Activated T-cell treated with anti-CD3 and anti-CD28 coated beads, Interleukin-2, amount 50 U/mL, for 24 hours (primary cell): ENCODE measurements at regions not wholly inside any gene's neighbourhood (a gene's known extent, or its start where the extent isn't known, plus 50 kb on each side); places are given as distances from the start of the nearest gene placed in this dataset.
"Not testable (repeated sequence)": the region's sequence is repeated elsewhere in the genome, so short reads cannot be mapped to it uniquely, and the experiment has no call there.

ENCODE experiments used
- DNase-seq: peaks from one replicate; pipeline ENCODE4 v3.0.0-alpha.2; 2020
- H3K27ac Mint-ChIP-seq: 2 replicates; pipeline ENCODE4 v1.8.0; 2020; ENCODE audit warnings: mild to moderate bottlenecking, mixed read lengths
- H3K27me3 Mint-ChIP-seq: 2 replicates; pipeline ENCODE4 v1.8.0; 2020; ENCODE audit warnings: mixed read lengths
- H3K36me3 Mint-ChIP-seq: 2 replicates; pipeline ENCODE4 v1.8.0; 2020; ENCODE audit warnings: low read depth, mixed read lengths
- H3K4me1 Mint-ChIP-seq: 2 replicates; pipeline ENCODE4 v1.8.0; 2020; ENCODE audit warnings: low read depth, mixed read lengths
- H3K4me3 Mint-ChIP-seq: 2 replicates; pipeline ENCODE4 v1.8.0; 2020; ENCODE audit warnings: mild to moderate bottlenecking, moderate library complexity, mixed read lengths
- H3K9me3 Mint-ChIP-seq: 2 replicates; pipeline ENCODE4 v1.8.0; 2020; ENCODE audit warnings: mixed read lengths

- no peaks in the 10 kb centered on the region for H3K36me3 Mint-ChIP-seq
- H3K27ac Mint-ChIP-seq, result no peak overlapping the region
- no peaks in the 10 kb centered on the region for H3K4me1 Mint-ChIP-seq
- no peak for DNase-seq
- H3K27me3 Mint-ChIP-seq, result peaks cover 10% of the 10 kb centered on the region
- H3K4me3 Mint-ChIP-seq, result no peak overlapping the region
- peaks cover 2% of the 10 kb centered on the region for H3K9me3 Mint-ChIP-seq
Measured at GRCh38 chrX:26889574-26889973, 573.6 kb downstream of the PPP4R3C start.

- no peaks in the 10 kb centered on the region for H3K36me3 Mint-ChIP-seq
- no peaks in the 10 kb centered on the region for H3K4me1 Mint-ChIP-seq
- H3K27ac Mint-ChIP-seq, result no peak overlapping the region
- DNase-seq, result no peak
- no peak overlapping the region for H3K4me3 Mint-ChIP-seq
- H3K9me3 Mint-ChIP-seq, result no peaks in the 10 kb centered on the region
- H3K27me3 Mint-ChIP-seq, result peaks cover 2% of the 10 kb centered on the region
Measured at GRCh38 chrX:26873736-26874135, 589.4 kb downstream of the PPP4R3C start.

- Mint-ChIP-seq H3K9me3 (no peaks in the 10 kb centered on the region), H3K4me1 (no peaks in the 10 kb centered on the region), H3K36me3 (no peaks in the 10 kb centered on the region), H3K27ac (no peak overlapping the region), H3K4me3 (no peak overlapping the region), H3K27me3 (peaks cover 2% of the 10 kb centered on the region)
- DNase-seq, result no peak
Measured at GRCh38 chrX:26871967-26872366, 591.2 kb downstream of the PPP4R3C start.

GRCh38 chrX:26851981-26852380 lies 611.2 kb downstream of the PPP4R3C start:
- no peak for DNase-seq
- no peaks in the 10 kb centered on the region for H3K36me3 Mint-ChIP-seq
- no peaks in the 10 kb centered on the region for H3K27me3 Mint-ChIP-seq
- no peak overlapping the region for H3K27ac Mint-ChIP-seq
- peaks cover 2% of the 10 kb centered on the region for H3K9me3 Mint-ChIP-seq
- no peak overlapping the region for H3K4me3 Mint-ChIP-seq
- no peaks in the 10 kb centered on the region for H3K4me1 Mint-ChIP-seq

DNA sequence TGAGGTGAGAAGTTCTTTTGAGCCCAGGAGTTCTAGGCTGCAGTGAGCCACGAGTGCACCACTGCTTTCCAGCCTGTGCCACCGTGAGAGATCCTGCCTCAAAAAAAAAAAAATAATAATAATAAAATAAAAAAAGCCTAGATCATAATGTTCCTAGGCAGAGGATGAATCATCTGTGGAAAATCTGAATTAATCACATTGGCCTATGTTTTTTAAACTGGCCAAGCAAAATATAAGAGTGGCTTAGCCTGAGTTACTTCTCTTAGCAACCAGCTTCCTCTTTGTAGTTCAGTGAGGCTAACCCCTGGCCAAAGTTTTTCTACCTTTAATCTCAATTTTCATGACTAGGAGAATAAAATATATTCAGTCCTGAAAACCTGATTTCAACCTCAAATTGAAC lies 614.6 kb downstream of the PPP4R3C start:
- H3K4me3 Mint-ChIP-seq, result no peak overlapping the region
- no peak for DNase-seq
- peaks cover 2% of the 10 kb centered on the region for H3K9me3 Mint-ChIP-seq
- no peak overlapping the region for H3K27ac Mint-ChIP-seq
- peaks cover 5% of the 10 kb centered on the region for H3K27me3 Mint-ChIP-seq
- no peaks in the 10 kb centered on the region for H3K36me3 Mint-ChIP-seq
- no peaks in the 10 kb centered on the region for H3K4me1 Mint-ChIP-seq

DNA sequence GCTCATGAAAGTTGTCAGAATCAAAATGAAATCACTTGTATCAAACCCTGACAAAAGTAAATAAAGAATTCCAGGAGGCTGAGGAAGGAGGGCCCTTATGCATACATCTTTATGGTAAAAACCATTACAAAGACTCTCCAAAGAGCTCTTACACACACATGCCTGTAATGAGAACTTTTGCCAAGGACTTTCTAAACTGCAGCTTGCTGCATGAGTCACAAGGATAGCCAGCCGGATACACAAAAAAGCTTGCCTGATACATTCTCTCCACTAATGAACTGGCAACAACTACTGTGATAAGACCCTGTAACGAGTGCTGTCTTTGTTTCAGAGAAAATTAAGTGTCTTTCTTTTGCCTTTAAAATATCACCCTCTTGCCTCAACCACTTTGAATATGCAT lies 618.1 kb downstream of the PPP4R3C start:
- Mint-ChIP-seq H3K27me3 (peaks cover 11% of the 10 kb centered on the region), H3K4me1 (no peaks in the 10 kb centered on the region), H3K4me3 (no peak overlapping the region), H3K36me3 (no peaks in the 10 kb centered on the region), H3K27ac (no peak overlapping the region), H3K9me3 (peaks cover 2% of the 10 kb centered on the region)
- no peak for DNase-seq

DNA sequence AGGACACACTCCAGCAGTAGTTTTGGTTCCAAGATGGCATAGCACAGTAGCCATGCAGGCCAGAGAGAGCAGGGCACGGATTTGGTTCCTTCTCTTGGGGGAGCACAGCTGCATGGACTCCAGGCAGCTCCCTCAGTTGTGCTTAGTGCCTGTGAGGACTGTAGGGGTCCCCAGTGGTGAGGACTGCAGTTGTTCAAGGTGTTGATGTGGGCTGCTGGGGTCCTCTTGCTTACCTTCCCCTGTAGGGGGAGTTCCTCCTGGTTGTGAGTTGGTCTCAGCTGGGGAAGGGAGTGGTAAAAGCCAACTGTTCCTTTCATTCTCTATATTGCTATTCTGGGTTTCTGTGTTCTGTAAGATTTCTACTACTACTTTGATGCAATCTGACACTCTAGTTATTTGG lies 606.5 kb downstream of the MAGEB5 start:
- Mint-ChIP-seq H3K27me3 (peaks cover 4% of the 10 kb centered on the region), H3K9me3 (no peaks in the 10 kb centered on the region), H3K36me3 (no peaks in the 10 kb centered on the region), H3K27ac (no peak overlapping the region), H3K4me1 (no peaks in the 10 kb centered on the region), H3K4me3 (no peak overlapping the region)
- no peak for DNase-seq

- no peak overlapping the region for H3K4me3 Mint-ChIP-seq
- H3K27me3 Mint-ChIP-seq, result peaks cover 2% of the 10 kb centered on the region
- DNase-seq, result no peak
- H3K36me3 Mint-ChIP-seq, result no peaks in the 10 kb centered on the region
- H3K4me1 Mint-ChIP-seq, result no peaks in the 10 kb centered on the region
- H3K9me3 Mint-ChIP-seq, result no peaks in the 10 kb centered on the region
- no peak overlapping the region for H3K27ac Mint-ChIP-seq
Measured at GRCh38 chrX:26789751-26790150, 573.8 kb downstream of the MAGEB5 start.

- H3K4me1 Mint-ChIP-seq, result no peaks in the 10 kb centered on the region
- H3K36me3 Mint-ChIP-seq, result no peaks in the 10 kb centered on the region
- H3K9me3 Mint-ChIP-seq, result no peaks in the 10 kb centered on the region
- no peak overlapping the region for H3K4me3 Mint-ChIP-seq
- no peak overlapping the region for H3K27ac Mint-ChIP-seq
- no peak for DNase-seq
- peaks cover 6% of the 10 kb centered on the region for H3K27me3 Mint-ChIP-seq
Measured at GRCh38 chrX:26788402-26788998, 572.5 kb downstream of the MAGEB5 start.

- no peaks in the 10 kb centered on the region for H3K4me1 Mint-ChIP-seq
- no peaks in the 10 kb centered on the region for H3K9me3 Mint-ChIP-seq
- no peaks in the 10 kb centered on the region for H3K36me3 Mint-ChIP-seq
- no peak overlapping the region for H3K27ac Mint-ChIP-seq
- H3K27me3 Mint-ChIP-seq, result peaks cover 12% of the 10 kb centered on the region
- no peak overlapping the region for H3K4me3 Mint-ChIP-seq
- DNase-seq, result no peak
Measured at GRCh38 chrX:26783512-26784225, 567.7 kb downstream of the MAGEB5 start.

DNA sequence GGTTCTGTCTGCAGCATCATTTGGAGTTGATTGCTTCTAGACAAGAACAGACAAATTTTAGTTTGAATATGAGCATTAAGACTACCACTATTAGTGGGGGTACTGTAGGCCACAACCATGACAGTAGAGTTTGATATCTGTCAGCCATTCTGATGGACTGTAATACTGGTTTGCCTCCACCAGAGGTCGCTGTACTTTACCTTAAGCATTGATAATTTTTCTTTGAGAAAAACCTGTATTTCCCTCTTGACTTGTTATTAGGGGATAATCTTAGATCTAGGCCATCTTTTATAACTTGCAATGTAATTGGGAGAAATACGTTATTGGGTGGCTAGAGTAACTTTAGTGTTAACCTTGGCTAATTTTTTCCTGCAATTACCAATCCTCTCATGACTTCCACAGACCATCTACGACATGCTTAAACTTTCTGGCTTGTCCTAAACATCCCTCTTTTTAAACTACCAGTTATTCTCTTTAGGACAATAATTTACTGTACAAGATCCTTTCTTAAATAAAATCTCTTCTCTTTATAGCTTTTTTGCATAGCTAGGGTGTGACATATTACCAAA lies 562.4 kb downstream of the MAGEB5 start:
- Mint-ChIP-seq H3K27me3 (peaks cover 5% of the 10 kb centered on the region), H3K9me3 (peaks cover 8% of the 10 kb centered on the region), H3K36me3 (no peaks in the 10 kb centered on the region), H3K4me3 (no peak overlapping the region), H3K27ac (no peak overlapping the region), H3K4me1 (no peaks in the 10 kb centered on the region)
- DNase-seq, result no peak

DNA sequence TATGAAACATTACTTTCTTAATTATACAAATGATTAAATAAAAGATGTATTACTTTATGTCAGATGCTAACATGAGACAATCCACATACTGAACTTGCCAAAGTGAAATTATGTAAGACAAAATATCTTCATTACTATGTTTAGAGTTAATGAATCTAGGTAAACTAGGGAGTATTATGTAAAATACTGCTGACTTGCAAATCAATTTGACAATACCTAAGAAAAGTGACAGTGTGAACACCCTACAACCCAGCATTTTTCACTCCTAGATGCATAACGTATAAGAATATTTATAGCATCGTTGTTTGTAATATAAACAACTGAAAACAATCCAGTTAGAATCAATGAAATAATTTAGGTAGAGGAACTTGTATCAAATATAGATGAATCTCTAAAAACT lies 546.3 kb downstream of the MAGEB5 start:
- no peak overlapping the region for H3K27ac Mint-ChIP-seq
- no peak for DNase-seq
- H3K4me1 Mint-ChIP-seq, result no peaks in the 10 kb centered on the region
- no peaks in the 10 kb centered on the region for H3K27me3 Mint-ChIP-seq
- no peaks in the 10 kb centered on the region for H3K36me3 Mint-ChIP-seq
- no peak overlapping the region for H3K4me3 Mint-ChIP-seq
- peaks cover 3% of the 10 kb centered on the region for H3K9me3 Mint-ChIP-seq

- H3K27ac Mint-ChIP-seq, H3K9me3 Mint-ChIP-seq, H3K27me3 Mint-ChIP-seq, H3K36me3 Mint-ChIP-seq, DNase-seq, H3K4me3 Mint-ChIP-seq, H3K4me1 Mint-ChIP-seq: not testable (repeated sequence)
Measured at GRCh38 chrX:26755760-26756159, 539.8 kb downstream of the MAGEB5 start.

DNA sequence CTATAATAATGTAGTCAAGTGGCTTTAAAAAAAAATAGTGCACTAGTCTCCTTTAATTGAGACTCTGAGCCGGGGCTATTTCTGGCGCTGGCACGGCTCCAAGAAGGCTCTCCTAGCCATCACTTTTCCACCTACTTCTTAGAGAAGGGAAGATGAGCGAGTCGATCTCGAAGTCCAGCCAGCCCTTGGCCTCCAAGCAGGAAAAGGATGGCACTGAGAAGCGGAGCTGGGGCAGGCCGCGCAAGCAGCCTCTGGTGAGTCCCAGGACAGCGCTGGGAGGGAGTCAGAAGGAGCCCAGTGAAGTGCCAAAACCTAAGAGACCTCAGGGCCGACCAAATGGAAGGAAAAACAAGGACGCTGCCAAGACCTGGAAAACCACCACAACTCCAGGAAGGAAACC lies 531.9 kb downstream of the MAGEB5 start:
- Mint-ChIP-seq H3K4me1 (no peaks in the 10 kb centered on the region), H3K36me3 (no peaks in the 10 kb centered on the region), H3K9me3 (no peaks in the 10 kb centered on the region), H3K4me3 (no peak overlapping the region), H3K27me3 (peaks cover 9% of the 10 kb centered on the region), H3K27ac (no peak overlapping the region)
- DNase-seq, result no peak

- no peak for DNase-seq
- H3K27ac Mint-ChIP-seq, result no peak overlapping the region
- no peak overlapping the region for H3K4me3 Mint-ChIP-seq
- no peaks in the 10 kb centered on the region for H3K9me3 Mint-ChIP-seq
- peaks cover 5% of the 10 kb centered on the region for H3K27me3 Mint-ChIP-seq
- no peaks in the 10 kb centered on the region for H3K4me1 Mint-ChIP-seq
- H3K36me3 Mint-ChIP-seq, result no peaks in the 10 kb centered on the region
Measured at GRCh38 chrX:26722666-26723428, 506.9 kb downstream of the MAGEB5 start.
